ENCODE measurements at regions not wholly inside any gene's neighbourhood (a gene's known extent, or its start where the extent isn't known, plus 50 kb on each side); places are given as distances from the start of the nearest gene placed in this dataset.
"Not testable (repeated sequence)": the region's sequence is repeated elsewhere in the genome, so short reads cannot be mapped to it uniquely, and the experiment has no call there.

DNA sequence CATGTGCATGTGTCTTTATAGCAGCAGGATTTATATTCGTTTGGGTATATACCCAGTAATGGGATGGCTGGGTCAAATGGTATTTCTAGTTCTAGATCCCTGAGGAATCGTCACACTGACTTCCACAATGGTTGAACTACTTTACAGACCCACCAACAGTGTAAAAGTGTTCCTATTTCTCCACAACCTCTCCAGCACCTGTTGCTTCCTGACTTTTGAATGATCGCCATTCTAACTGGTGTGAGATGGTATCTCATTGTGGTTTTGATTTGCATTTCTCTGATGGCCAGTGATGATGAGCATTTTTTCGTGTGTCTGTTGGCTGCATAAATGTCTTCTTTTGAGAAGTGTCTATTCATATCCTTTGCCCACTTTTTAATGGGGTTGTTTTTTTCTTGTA, 617.9 kb downstream of the KCTD12 start:
- not testable (repeated sequence) for H3K27ac Mint-ChIP-seq (ENCODE audit: low read depth); H3K27me3 Mint-ChIP-seq; ATAC-seq (replicated peaks; ENCODE audit: extremely low read depth, poor library complexity, severe bottlenecking); DNase-seq (ENCODE audit: low spot score in 2 of 2); H3K4me1 Mint-ChIP-seq; H3K36me3 Mint-ChIP-seq (ENCODE audit: insufficient read depth); H3K4me3 Mint-ChIP-seq
- peaks cover 12% of the 10 kb centered on the region for H3K9me3 Mint-ChIP-seq

DNA sequence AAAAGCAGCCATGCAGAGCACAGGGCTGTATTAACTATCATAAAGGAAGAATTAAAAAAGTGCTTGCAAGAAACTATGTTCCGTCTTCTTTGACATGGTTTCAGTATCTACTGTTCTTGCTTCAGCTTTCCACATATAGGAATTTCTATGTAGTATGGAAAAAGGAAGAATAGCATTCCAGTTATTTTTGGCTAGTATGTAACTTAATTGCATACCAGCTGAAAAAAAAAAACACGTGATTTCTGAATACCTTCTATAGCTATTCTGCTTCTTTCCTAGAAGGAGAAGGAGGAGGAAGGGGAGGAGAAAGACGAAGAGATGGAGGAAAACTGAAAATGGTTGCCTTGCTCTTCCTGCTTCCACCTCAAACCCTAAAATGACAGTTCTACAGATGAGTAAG, 619.0 kb downstream of the KCTD12 start:
- H3K36me3 Mint-ChIP-seq (ENCODE audit: insufficient read depth) = peaks cover 1% of the 10 kb centered on the region
- no peak overlapping the region for H3K4me3 Mint-ChIP-seq
- DNase-seq (ENCODE audit: low spot score in 2 of 2) (no peak), ATAC-seq (replicated peaks; ENCODE audit: extremely low read depth, poor library complexity, severe bottlenecking) (no peak)
- H3K4me1 Mint-ChIP-seq = no peaks in the 10 kb centered on the region
- peaks cover 1% of the 10 kb centered on the region for H3K9me3 Mint-ChIP-seq
- H3K27ac Mint-ChIP-seq (ENCODE audit: low read depth) = no peak overlapping the region
- H3K27me3 Mint-ChIP-seq = no peaks in the 10 kb centered on the region

DNA sequence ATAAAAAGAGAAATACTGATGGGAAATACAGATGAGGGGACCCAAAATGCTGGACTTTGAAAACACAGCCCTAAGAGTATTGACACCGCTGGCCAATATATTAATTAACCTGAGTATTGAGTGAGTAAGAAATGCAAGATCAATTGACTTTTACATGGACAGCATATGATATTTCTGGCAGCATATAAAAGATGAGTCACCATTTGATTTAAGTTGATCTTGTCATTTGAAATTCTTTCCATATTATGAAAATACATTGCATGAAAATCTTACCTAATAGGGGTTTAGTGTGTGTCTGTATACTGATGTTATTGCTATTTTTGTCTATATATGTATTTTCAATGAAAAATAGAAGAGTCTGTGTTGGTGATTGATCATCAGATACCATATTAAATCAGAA, 619.6 kb downstream of the KCTD12 start:
- ATAC-seq (replicated peaks; ENCODE audit: extremely low read depth, poor library complexity, severe bottlenecking) (no peak), DNase-seq (ENCODE audit: low spot score in 2 of 2) (no peak)
- H3K36me3 Mint-ChIP-seq (ENCODE audit: insufficient read depth) = no peaks in the 10 kb centered on the region
- H3K9me3 Mint-ChIP-seq = no peaks in the 10 kb centered on the region
- H3K4me1 Mint-ChIP-seq = no peaks in the 10 kb centered on the region
- H3K4me3 Mint-ChIP-seq = no peak overlapping the region
- H3K27me3 Mint-ChIP-seq = no peaks in the 10 kb centered on the region
- no peak overlapping the region for H3K27ac Mint-ChIP-seq (ENCODE audit: low read depth)

DNA sequence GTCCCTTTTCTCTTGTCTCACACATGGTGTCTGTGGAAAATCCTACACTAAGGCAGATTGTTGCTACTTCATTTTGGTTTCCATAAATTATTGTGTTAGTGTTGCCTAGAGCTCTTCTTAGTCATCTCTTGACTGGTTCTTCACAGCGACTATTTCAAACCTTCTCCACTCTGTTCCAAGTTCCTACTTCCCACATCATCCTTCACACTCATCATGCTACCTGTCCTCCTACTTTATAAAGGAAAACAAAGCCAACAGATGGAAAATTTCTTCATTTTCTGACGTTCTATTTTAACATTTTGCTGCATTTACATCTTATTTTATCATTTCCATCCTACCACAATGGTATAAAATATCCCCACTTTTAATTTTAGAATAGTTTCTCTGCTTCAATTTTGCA, 614.1 kb downstream of the LMO7 start:
- Mint-ChIP-seq H3K4me1 (no peaks in the 10 kb centered on the region), H3K36me3 (ENCODE audit: insufficient read depth) (no peaks in the 10 kb centered on the region), H3K27ac (ENCODE audit: low read depth) (no peak overlapping the region), H3K27me3 (no peaks in the 10 kb centered on the region), H3K4me3 (no peak overlapping the region), H3K9me3 (peaks cover 17% of the 10 kb centered on the region)
- no peak for DNase-seq (ENCODE audit: low spot score in 2 of 2)
- no peak for ATAC-seq (replicated peaks; ENCODE audit: extremely low read depth, poor library complexity, severe bottlenecking)

DNA sequence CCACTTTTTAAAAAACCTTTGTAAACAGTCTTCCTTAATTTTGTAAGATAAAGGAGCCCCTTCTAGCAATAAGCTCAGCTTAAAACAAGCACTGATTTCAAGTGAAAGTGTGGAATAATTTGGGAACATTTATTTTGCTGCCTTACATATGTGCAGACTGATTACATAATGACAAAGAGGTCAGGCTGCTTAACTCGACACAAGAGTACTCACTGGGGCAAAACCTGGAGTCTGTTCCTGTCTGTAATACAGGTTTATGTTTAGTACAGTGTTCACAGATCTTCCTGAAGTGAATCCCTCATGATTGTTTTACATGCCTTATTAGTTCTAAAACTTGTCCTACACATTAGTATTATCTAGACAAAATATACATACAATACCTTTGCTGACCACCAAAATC, 609.8 kb downstream of the LMO7 start:
- Mint-ChIP-seq H3K4me1 (no peaks in the 10 kb centered on the region), H3K4me3 (no peak overlapping the region), H3K27ac (ENCODE audit: low read depth) (no peak overlapping the region), H3K27me3 (no peaks in the 10 kb centered on the region), H3K36me3 (ENCODE audit: insufficient read depth) (no peaks in the 10 kb centered on the region), H3K9me3 (peaks cover 5% of the 10 kb centered on the region)
- ATAC-seq (replicated peaks; ENCODE audit: extremely low read depth, poor library complexity, severe bottlenecking) (no peak), DNase-seq (ENCODE audit: low spot score in 2 of 2) (no peak)

DNA sequence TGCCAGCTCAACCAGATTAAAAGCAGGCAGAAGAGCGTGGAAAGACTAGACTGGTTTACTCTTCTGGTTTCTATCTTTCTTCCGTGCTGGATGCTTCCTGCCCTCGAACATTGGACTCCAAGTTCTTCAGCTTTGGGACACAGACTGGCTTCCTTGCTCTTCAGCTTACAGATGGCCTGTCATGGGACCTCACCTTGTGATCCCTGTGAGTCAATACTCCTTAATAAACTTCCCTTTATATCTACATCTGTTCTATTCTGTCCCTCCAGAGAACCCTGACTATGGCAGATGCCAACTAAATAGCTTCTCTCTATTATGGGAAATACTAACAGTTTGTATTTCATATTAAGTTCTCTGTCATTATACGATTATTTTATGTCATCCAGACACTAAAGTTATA, 609.1 kb downstream of the LMO7 start:
- H3K36me3 Mint-ChIP-seq (ENCODE audit: insufficient read depth) = no peaks in the 10 kb centered on the region
- no peaks in the 10 kb centered on the region for H3K4me1 Mint-ChIP-seq
- no peak overlapping the region for H3K27ac Mint-ChIP-seq (ENCODE audit: low read depth)
- H3K4me3 Mint-ChIP-seq = no peak overlapping the region
- peaks cover 5% of the 10 kb centered on the region for H3K9me3 Mint-ChIP-seq
- DNase-seq (ENCODE audit: low spot score in 2 of 2) = no peak
- ATAC-seq (replicated peaks; ENCODE audit: extremely low read depth, poor library complexity, severe bottlenecking) = no peak
- H3K27me3 Mint-ChIP-seq = no peaks in the 10 kb centered on the region

DNA sequence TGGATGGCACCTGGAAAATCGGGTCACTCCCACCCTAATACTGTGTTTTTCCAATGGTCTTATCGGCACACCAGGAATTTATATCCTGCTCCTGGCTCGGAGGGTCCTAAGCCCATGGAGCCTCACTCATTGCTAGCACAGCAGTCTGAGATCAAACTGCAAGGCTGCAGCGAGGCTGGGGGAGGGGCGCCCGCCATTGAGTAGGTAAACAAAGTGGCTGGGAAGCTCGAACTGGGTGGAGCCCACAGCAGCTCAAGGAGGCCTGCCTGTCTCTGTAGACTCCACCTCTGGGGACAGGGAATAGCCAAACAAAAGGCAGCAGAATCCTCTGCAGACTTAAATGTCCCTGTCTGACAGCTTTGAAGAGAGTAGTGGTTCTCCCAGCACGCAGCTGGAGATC, 607.0 kb downstream of the LMO7 start:
- H3K27me3 Mint-ChIP-seq; H3K4me1 Mint-ChIP-seq; H3K9me3 Mint-ChIP-seq; H3K4me3 Mint-ChIP-seq; H3K36me3 Mint-ChIP-seq (ENCODE audit: insufficient read depth); H3K27ac Mint-ChIP-seq (ENCODE audit: low read depth); ATAC-seq (replicated peaks; ENCODE audit: extremely low read depth, poor library complexity, severe bottlenecking); DNase-seq (ENCODE audit: low spot score in 2 of 2): not testable (repeated sequence)

DNA sequence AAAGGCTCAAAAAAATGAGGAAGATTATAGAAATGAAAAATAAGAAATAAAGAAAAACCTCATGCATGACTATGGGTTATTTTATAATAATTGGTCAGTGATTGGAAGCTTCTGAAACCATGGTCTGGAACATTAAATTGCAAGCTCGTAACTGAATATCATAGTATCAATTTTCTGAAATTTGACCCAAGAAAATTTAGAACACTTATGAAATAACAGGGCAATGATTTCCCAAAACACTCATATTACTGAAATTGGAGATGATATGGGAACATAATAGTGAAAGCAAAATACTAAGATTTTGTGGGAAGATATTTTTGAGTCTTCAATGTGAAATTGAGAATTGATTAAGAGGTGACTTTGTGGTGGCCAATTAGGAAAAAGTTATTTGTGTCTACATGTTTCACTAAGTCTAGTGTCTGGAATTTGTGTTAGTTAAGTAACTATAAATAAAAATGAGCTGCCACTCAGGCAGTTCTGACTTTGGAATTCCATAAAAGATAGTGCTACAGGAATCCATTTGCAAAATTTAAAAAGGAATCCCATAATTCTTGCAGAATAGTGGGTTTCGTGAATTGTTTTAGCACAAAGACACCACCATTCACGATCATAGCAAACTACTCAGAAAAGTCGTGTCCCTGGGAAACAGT, 603.0 kb downstream of the LMO7 start:
- Mint-ChIP-seq H3K4me3 (no peak overlapping the region), H3K9me3 (no peaks in the 10 kb centered on the region), H3K27ac (ENCODE audit: low read depth) (no peak overlapping the region), H3K27me3 (no peaks in the 10 kb centered on the region), H3K36me3 (ENCODE audit: insufficient read depth) (no peaks in the 10 kb centered on the region), H3K4me1 (no peaks in the 10 kb centered on the region)
- DNase-seq (ENCODE audit: low spot score in 2 of 2) (no peak), ATAC-seq (replicated peaks; ENCODE audit: extremely low read depth, poor library complexity, severe bottlenecking) (no peak)

DNA sequence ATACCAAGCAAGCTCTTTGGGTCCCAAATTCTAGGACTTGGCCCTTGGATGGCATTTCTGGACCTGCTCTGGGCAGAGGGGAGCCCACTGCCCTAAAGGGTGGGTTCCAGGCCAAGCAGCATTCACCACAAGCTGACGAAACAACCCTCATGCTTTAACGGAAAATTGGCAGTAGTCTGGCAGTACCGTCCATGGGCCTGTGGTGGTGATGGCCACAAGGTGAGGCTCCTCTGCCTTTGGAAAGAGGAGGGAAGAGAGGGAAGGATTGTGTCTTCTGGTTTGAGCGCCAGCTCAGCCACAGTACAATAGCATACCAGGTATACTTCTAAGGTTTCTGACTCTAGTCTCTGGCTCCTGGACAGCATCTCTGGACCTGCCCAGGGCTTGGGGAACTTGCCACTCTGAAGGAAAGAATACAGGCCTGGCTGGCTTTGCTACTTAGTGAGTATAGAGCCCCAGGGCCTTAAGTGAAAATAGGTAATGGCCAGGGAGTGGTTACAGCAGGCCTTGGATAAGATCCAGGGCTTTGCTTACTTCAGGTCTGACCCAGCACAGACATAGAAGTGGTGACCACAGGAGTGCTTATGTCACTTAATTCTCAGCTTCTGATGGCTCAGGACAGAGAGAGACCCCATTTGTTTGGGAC, 595.5 kb downstream of the LMO7 start:
- Mint-ChIP-seq H3K27me3 (no peaks in the 10 kb centered on the region), H3K9me3 (no peaks in the 10 kb centered on the region), H3K4me3 (no peak overlapping the region), H3K27ac (ENCODE audit: low read depth) (no peak overlapping the region), H3K4me1 (no peaks in the 10 kb centered on the region), H3K36me3 (ENCODE audit: insufficient read depth) (no peaks in the 10 kb centered on the region)
- ATAC-seq (replicated peaks; ENCODE audit: extremely low read depth, poor library complexity, severe bottlenecking) (no peak), DNase-seq (ENCODE audit: low spot score in 2 of 2) (no peak)

DNA sequence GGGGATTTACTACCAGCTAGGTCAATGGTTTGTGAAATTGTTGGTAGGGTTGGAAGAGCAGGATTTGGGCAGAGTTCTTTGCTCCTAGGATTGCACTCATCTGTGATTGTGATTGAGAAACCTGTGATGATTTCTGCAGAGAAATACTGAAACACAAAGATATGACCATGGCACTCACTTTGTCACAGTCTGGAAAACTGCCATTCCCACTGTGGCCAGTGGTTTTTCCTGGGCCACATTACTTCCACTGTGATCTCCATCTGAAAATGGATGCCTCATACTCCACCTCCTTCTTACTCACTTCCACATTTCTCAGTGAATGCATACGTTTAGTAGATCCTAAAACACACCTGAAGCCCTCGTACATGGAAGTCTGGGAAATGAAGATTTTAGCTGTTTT, 593.2 kb downstream of the LMO7 start:
- no peak overlapping the region for H3K27ac Mint-ChIP-seq (ENCODE audit: low read depth)
- peaks cover 5% of the 10 kb centered on the region for H3K9me3 Mint-ChIP-seq
- no peaks in the 10 kb centered on the region for H3K27me3 Mint-ChIP-seq
- DNase-seq (ENCODE audit: low spot score in 2 of 2) (no peak), ATAC-seq (replicated peaks; ENCODE audit: extremely low read depth, poor library complexity, severe bottlenecking) (no peak)
- H3K36me3 Mint-ChIP-seq (ENCODE audit: insufficient read depth) = no peaks in the 10 kb centered on the region
- no peaks in the 10 kb centered on the region for H3K4me1 Mint-ChIP-seq
- no peak overlapping the region for H3K4me3 Mint-ChIP-seq

DNA sequence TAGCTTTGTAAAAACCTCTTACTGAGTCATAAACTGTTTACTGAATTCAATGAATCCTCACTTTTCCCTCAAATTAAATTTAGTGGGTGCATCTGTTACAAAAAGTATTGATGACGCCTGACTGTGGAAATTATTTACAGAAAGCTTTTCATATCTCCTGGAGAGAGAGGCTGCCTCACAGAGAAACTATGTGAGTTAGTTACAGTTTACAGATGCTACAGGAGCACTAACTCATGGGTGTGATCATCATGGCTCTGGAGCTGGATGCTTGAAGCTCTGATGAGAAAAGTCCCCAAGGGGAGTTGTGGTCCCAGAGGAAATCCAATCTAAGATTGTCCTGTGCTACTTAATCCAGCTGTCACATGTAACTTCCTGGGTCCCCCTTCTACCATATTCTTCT, 590.8 kb downstream of the LMO7 start:
- peaks cover 5% of the 10 kb centered on the region for H3K9me3 Mint-ChIP-seq
- no peaks in the 10 kb centered on the region for H3K4me1 Mint-ChIP-seq
- DNase-seq (ENCODE audit: low spot score in 2 of 2) (no peak), ATAC-seq (replicated peaks; ENCODE audit: extremely low read depth, poor library complexity, severe bottlenecking) (no peak)
- H3K27ac Mint-ChIP-seq (ENCODE audit: low read depth) = no peak overlapping the region
- H3K27me3 Mint-ChIP-seq = no peaks in the 10 kb centered on the region
- no peak overlapping the region for H3K4me3 Mint-ChIP-seq
- H3K36me3 Mint-ChIP-seq (ENCODE audit: insufficient read depth) = no peaks in the 10 kb centered on the region

DNA sequence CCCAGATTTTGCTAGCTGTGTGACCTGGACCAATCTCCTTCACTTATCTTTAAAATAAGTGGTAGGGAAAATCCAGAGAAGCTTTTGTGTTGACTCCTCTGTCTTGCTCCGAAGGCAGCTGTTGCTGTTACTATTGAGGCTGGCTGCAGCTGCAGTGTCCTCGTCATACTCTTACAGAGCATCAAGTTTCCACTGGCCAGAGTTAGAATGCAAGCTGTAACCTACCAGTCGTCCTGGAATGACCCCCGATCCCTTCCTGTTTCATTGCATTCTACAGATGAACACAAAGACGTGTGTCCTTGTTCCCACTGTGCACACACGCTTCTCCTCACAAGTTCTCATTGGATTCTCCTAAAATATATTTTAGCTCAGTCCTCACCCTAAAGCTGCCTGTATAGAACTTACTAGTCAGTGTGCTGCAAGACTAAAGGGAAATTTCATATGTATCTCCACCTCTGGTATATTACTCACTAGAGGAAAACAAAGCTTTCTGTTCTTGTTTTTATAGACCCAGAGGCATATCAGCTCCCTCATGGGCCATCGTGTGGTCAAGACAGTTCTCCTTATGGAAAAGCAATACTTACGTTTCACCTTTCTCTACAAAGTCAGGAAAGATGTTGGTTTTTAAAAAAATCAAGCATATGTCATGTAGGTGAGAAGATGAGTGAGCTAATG, 589.8 kb downstream of the LMO7 start:
- Mint-ChIP-seq H3K36me3 (ENCODE audit: insufficient read depth) (no peaks in the 10 kb centered on the region), H3K27me3 (no peaks in the 10 kb centered on the region), H3K4me1 (no peaks in the 10 kb centered on the region), H3K9me3 (peaks cover 5% of the 10 kb centered on the region), H3K27ac (ENCODE audit: low read depth) (no peak overlapping the region), H3K4me3 (no peak overlapping the region)
- DNase-seq (ENCODE audit: low spot score in 2 of 2) (no peak), ATAC-seq (replicated peaks; ENCODE audit: extremely low read depth, poor library complexity, severe bottlenecking) (no peak)

DNA sequence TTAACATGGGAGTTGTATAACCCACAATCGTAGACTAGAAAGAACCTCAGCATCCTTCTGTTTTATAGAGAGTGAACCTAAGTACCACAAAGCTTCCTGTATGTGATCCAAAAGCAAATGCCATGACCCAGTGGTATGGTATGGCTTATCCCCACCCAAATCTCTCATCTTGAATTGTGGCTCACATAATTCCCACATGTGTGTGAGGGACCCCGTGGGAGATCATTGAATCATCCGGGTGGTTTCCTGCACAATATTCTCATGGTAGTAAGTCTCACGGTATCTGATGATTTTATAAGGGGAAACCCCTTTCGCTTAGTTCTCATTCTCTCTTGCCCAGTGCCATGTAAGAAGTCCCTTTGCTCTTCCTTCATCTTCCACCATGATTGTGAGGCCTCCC, 587.9 kb downstream of the LMO7 start:
- no peaks in the 10 kb centered on the region for H3K36me3 Mint-ChIP-seq (ENCODE audit: insufficient read depth)
- no peak overlapping the region for H3K27ac Mint-ChIP-seq (ENCODE audit: low read depth)
- H3K27me3 Mint-ChIP-seq = no peaks in the 10 kb centered on the region
- H3K4me3 Mint-ChIP-seq = no peak overlapping the region
- H3K9me3 Mint-ChIP-seq = peaks cover 5% of the 10 kb centered on the region
- no peak for ATAC-seq (replicated peaks; ENCODE audit: extremely low read depth, poor library complexity, severe bottlenecking)
- DNase-seq (ENCODE audit: low spot score in 2 of 2) = no peak
- H3K4me1 Mint-ChIP-seq = no peaks in the 10 kb centered on the region

Data from central memory CD8-positive, alpha-beta T cell (primary cell).